ENCODE measurements at regions not wholly inside any gene's neighbourhood (a gene's known extent, or its start where the extent isn't known, plus 50 kb on each side); places are given as distances from the start of the nearest gene placed in this dataset.

DNA sequence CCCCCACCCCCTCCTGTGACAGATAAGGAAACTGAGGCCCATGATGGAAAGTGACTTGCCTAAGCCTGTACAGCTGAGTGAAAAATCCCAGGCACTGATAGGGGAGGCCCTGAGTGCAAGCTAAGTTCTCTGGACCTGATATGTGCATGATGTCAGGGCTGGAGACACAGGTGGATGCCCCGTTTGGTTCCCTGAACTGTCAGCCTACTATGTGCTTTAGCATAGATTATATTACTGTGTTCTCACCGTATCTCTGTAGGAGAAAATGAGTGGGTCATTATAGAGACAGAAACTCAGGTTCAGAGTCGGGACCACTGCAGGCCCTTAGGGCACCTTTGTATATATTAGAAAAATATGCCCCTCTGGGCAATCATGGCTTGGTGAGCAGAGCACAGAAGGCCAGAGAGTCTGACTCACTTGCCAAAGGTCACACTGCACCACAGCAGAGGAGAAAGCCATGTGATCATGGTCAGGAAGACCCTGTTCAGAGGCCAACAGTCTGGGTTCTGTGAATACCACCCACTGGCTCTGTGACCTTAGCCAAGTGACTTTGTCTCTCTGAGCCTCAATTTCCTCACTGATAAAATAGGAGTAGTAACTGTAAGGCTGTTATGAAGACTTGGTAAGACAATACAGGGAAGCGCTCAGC lies 145.8 kb upstream of the WNT4 start:
- TF ChIP-seq, protein P1, sequence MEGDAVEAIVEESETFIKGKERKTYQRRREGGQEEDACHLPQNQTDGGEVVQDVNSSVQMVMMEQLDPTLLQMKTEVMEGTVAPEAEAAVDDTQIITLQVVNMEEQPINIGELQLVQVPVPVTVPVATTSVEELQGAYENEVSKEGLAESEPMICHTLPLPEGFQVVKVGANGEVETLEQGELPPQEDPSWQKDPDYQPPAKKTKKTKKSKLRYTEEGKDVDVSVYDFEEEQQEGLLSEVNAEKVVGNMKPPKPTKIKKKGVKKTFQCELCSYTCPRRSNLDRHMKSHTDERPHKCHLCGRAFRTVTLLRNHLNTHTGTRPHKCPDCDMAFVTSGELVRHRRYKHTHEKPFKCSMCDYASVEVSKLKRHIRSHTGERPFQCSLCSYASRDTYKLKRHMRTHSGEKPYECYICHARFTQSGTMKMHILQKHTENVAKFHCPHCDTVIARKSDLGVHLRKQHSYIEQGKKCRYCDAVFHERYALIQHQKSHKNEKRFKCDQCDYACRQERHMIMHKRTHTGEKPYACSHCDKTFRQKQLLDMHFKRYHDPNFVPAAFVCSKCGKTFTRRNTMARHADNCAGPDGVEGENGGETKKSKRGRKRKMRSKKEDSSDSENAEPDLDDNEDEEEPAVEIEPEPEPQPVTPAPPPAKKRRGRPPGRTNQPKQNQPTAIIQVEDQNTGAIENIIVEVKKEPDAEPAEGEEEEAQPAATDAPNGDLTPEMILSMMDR (conservative IDR thresholded peaks at IDR 0.05): no peak
- no peak for TF ChIP-seq EZH2 (IDR thresholded peaks at IDR 0.05; ENCODE audit: low read depth)

Measured in PC-9 (cell line).